GM18502 (cell line): ENCODE measurements at regions not wholly inside any gene's neighbourhood (a gene's known extent, or its start where the extent isn't known, plus 50 kb on each side); places are given as distances from the start of the nearest gene placed in this dataset.

Experiments
- ATAC-seq: cut with Tn5 transposase; IDR thresholded peaks from one replicate; pipeline ENCODE4 v1.9.1; 2021; ENCODE audit warnings: mild to moderate bottlenecking; ENCODE audit not compliant: unreplicated experiment, poor library complexity

- ATAC-seq, result no peak
Measured at GRCh38 chr5:2282893-2283292, 400.2 kb upstream of the IRX4 start.

GRCh38 chr5:2282034-2282690, 399.4 kb upstream of the IRX4 start:
- no peak for ATAC-seq

GRCh38 chr5:2281446-2281845, 398.7 kb upstream of the IRX4 start:
- no peak for ATAC-seq

- ATAC-seq, result no peak
Measured at GRCh38 chr5:2280318-2280717, 397.6 kb upstream of the IRX4 start.

GRCh38 chr5:2278825-2279456, 396.2 kb upstream of the IRX4 start:
- no peak for ATAC-seq

GRCh38 chr5:2277886-2278285, 395.2 kb upstream of the IRX4 start:
- no peak for ATAC-seq

GRCh38 chr5:2276101-2276500, 393.4 kb upstream of the IRX4 start:
- no peak for ATAC-seq

- no peak for ATAC-seq
Measured at GRCh38 chr5:2272755-2273154, 390.0 kb upstream of the IRX4 start.

- no peak for ATAC-seq
Measured at GRCh38 chr5:2272039-2272438, 389.3 kb upstream of the IRX4 start.

- no peak for ATAC-seq
Measured at GRCh38 chr5:2271316-2271715, 388.6 kb upstream of the IRX4 start.

- ATAC-seq, result no peak
Measured at GRCh38 chr5:2270467-2270866, 387.7 kb upstream of the IRX4 start.

- no peak for ATAC-seq
Measured at GRCh38 chr5:2269656-2270055, 386.9 kb upstream of the IRX4 start.

GRCh38 chr5:2267991-2268390, 385.3 kb upstream of the IRX4 start:
- no peak for ATAC-seq

GRCh38 chr5:2266641-2267240, 384.0 kb upstream of the IRX4 start:
- ATAC-seq, result no peak

GRCh38 chr5:2265341-2265740, 382.6 kb upstream of the IRX4 start:
- no peak for ATAC-seq

GRCh38 chr5:2263763-2264162, 381.0 kb upstream of the IRX4 start:
- no peak for ATAC-seq

- ATAC-seq, result no peak
Measured at GRCh38 chr5:2262620-2263019, 379.9 kb upstream of the IRX4 start.

GRCh38 chr5:2261004-2261703, 378.4 kb upstream of the IRX4 start:
- ATAC-seq, result no peak

- ATAC-seq, result no peak
Measured at GRCh38 chr5:2260211-2261003, 377.7 kb upstream of the IRX4 start.

- no peak for ATAC-seq
Measured at GRCh38 chr5:2259494-2260107, 376.9 kb upstream of the IRX4 start.
